HEK293 (cell line): ENCODE measurements at regions not wholly inside any gene's neighbourhood (a gene's known extent, or its start where the extent isn't known, plus 50 kb on each side); places are given as distances from the start of the nearest gene placed in this dataset.

Experiments
- CTCF ChIA-PET: fragments of 350-600 bp; formaldehyde crosslinking; extraction: SDS; loops from one replicate; lab custom pipeline; 2021; ENCODE audit warnings: antibody characterized with exemption; lab: Yijun Ruan, JAX
- POLR2A ChIA-PET: fragments of 300-600 bp; formaldehyde crosslinking; extraction: SDS; loops from one replicate; lab custom pipeline; 2020; ENCODE audit warnings: antibody characterized with exemption, inconsistent platforms; lab: Yijun Ruan, JAX
- H3K27ac ChIP-seq: fragments of 200-500 bp; sonication (Bioruptor generic); 2 replicates; pipeline ENCODE4 v1.5.1; 2014; ENCODE audit warnings: low read depth, low read length, control low read depth, inconsistent platforms; ENCODE audit errors: extremely low read depth
- H3K36me3 ChIP-seq, 2 experiments: fragments of 200-500 bp in 1 of 2; sonication (Bioruptor generic) in 1 of 2; 1 replicate in 1 of 2; 2 replicates in 1 of 2; pipeline ENCODE4 v1.5.1; 2014 to 2017; ENCODE audit warnings: inconsistent platforms in 2 of 2, low read length in 2 of 2; ENCODE audit not compliant: control insufficient read depth in 2 of 2, insufficient read depth in 1 of 2
- H3K4me1 ChIP-seq: fragments of 200-500 bp; sonication (Bioruptor generic); 2 replicates; pipeline ENCODE4 v1.5.1; 2014; ENCODE audit warnings: mild to moderate bottlenecking, low read length, inconsistent platforms; ENCODE audit not compliant: control insufficient read depth, insufficient read depth
- H3K4me3 ChIP-seq: 2 replicates; pipeline ENCODE4 v1.5.1; 2011; ENCODE audit warnings: low read depth, mild to moderate bottlenecking, control low read depth, low read length, moderate library complexity
- H3K9me3 ChIP-seq: fragments of 200-500 bp; sonication (Bioruptor generic); 2 replicates; pipeline ENCODE4 v1.5.1; 2014; ENCODE audit warnings: low read depth, low read length, inconsistent platforms; ENCODE audit not compliant: control insufficient read depth, insufficient read depth
- EGR2 ChIP-seq: fragments of 450-650 bp; formaldehyde crosslinking; IDR thresholded peaks from 2 replicates; pipeline ENCODE4 v1.5.1; 2016; ENCODE audit warnings: low read depth, missing biosample characterization, missing genetic modification characterization
- GLI2 ChIP-seq: fragments of 450-650 bp; formaldehyde crosslinking; IDR thresholded peaks from 2 replicates; pipeline ENCODE4; 2017; ENCODE audit warnings: missing biosample characterization, missing genetic modification characterization, low read depth, borderline replicate concordance
- GLIS1 ChIP-seq: fragments of 450-650 bp; formaldehyde crosslinking; IDR thresholded peaks from 2 replicates; pipeline ENCODE4 v1.5.1; 2016; ENCODE audit warnings: missing biosample characterization, missing genetic modification characterization
- HIC1 ChIP-seq: fragments of 450-650 bp; formaldehyde crosslinking; IDR thresholded peaks from 2 replicates; pipeline ENCODE4 v1.5.1; 2016; ENCODE audit warnings: missing biosample characterization, missing genetic modification characterization
- HOXC10 ChIP-seq: sonication (generic); formaldehyde crosslinking; IDR thresholded peaks from 2 replicates; pipeline ENCODE4 v1.8.1; 2023; ENCODE audit warnings: mild to moderate bottlenecking, missing genetic modification reagents
- HOXD13 ChIP-seq: sonication (generic); formaldehyde crosslinking; IDR thresholded peaks from 2 replicates; pipeline ENCODE4 v1.8.0; 2022; ENCODE audit warnings: missing genetic modification reagents, borderline replicate concordance
- KLF10 ChIP-seq: fragments of 450-650 bp; IDR thresholded peaks from 2 replicates; pipeline ENCODE4 v1.5.1; 2018; ENCODE audit warnings: missing biosample characterization, mild to moderate bottlenecking, missing genetic modification characterization
- KLF16 ChIP-seq: fragments of 450-650 bp; formaldehyde crosslinking; IDR thresholded peaks from 2 replicates; pipeline ENCODE4 v1.5.1; 2017; ENCODE audit warnings: missing biosample characterization, missing genetic modification characterization
- KLF8 ChIP-seq: fragments of 450-650 bp; formaldehyde crosslinking; IDR thresholded peaks from 2 replicates; pipeline ENCODE4 v1.5.1; 2016; ENCODE audit warnings: missing biosample characterization, missing genetic modification characterization
- MZF1 ChIP-seq: fragments of 450-650 bp; formaldehyde crosslinking; IDR thresholded peaks from 2 replicates; pipeline ENCODE4 v1.5.1; 2017; ENCODE audit warnings: missing biosample characterization, missing genetic modification characterization, borderline replicate concordance
- SP7 ChIP-seq: fragments of 450-650 bp; formaldehyde crosslinking; IDR thresholded peaks from 2 replicates; pipeline ENCODE4 v1.5.1; 2016; ENCODE audit warnings: missing biosample characterization, missing genetic modification characterization
- ZBTB44 ChIP-seq: fragments of 450-650 bp; IDR thresholded peaks from 2 replicates; pipeline ENCODE4 v1.5.1; 2018; ENCODE audit warnings: missing biosample characterization, mild to moderate bottlenecking, missing genetic modification characterization
- ZEB2 ChIP-seq: fragments of 450-650 bp; formaldehyde crosslinking; IDR thresholded peaks from 2 replicates; pipeline ENCODE4 v1.5.1; 2016; ENCODE audit warnings: missing biosample characterization, missing genetic modification characterization
- ZFHX2 ChIP-seq: fragments of 450-650 bp; formaldehyde crosslinking; conservative IDR thresholded peaks from 2 replicates; pipeline ENCODE4 v1.5.1; 2016; ENCODE audit warnings: missing biosample characterization, missing genetic modification characterization
- ZNF138 ChIP-seq: fragments of 450-650 bp; formaldehyde crosslinking; IDR thresholded peaks from 2 replicates; pipeline ENCODE4 v1.5.1; 2016; ENCODE audit warnings: missing biosample characterization, missing genetic modification characterization, borderline replicate concordance
- ZNF174 ChIP-seq: fragments of 450-650 bp; formaldehyde crosslinking; IDR thresholded peaks from 2 replicates; pipeline ENCODE4 v1.5.0; 2017; ENCODE audit warnings: missing biosample characterization, mild to moderate bottlenecking, missing genetic modification characterization
- ZNF18 ChIP-seq: fragments of 450-650 bp; formaldehyde crosslinking; IDR thresholded peaks from 2 replicates; pipeline ENCODE4 v1.5.1; 2016; ENCODE audit warnings: missing biosample characterization, missing genetic modification characterization
- ZNF202 ChIP-seq: fragments of 450-650 bp; formaldehyde crosslinking; IDR thresholded peaks from 2 replicates; pipeline ENCODE4 v1.5.1; 2016; ENCODE audit warnings: missing biosample characterization, missing genetic modification characterization, borderline replicate concordance
- ZNF266 ChIP-seq: fragments of 450-650 bp; formaldehyde crosslinking; IDR thresholded peaks from 2 replicates; pipeline ENCODE4 v1.5.1; 2016; ENCODE audit warnings: missing biosample characterization, missing genetic modification characterization, low read depth
- ZNF302 ChIP-seq: fragments of 450-650 bp; formaldehyde crosslinking; IDR thresholded peaks from 2 replicates; pipeline ENCODE4 v1.5.1; 2016; ENCODE audit warnings: missing biosample characterization, missing genetic modification characterization, low read depth
- ZNF311 ChIP-seq: fragments of 450-650 bp; formaldehyde crosslinking; IDR thresholded peaks from 2 replicates; pipeline ENCODE4 v1.5.1; 2017; ENCODE audit warnings: missing biosample characterization, missing genetic modification characterization, borderline replicate concordance
- ZNF416 ChIP-seq: fragments of 450-650 bp; formaldehyde crosslinking; IDR thresholded peaks from 2 replicates; pipeline ENCODE4 v1.5.1; 2016; ENCODE audit warnings: missing biosample characterization, missing genetic modification characterization
- ZNF433 ChIP-seq: fragments of 450-650 bp; formaldehyde crosslinking; IDR thresholded peaks from 2 replicates; pipeline ENCODE4 v1.5.1; 2016; ENCODE audit warnings: missing biosample characterization, missing genetic modification characterization, low read depth
- ZNF549 ChIP-seq: fragments of 450-650 bp; IDR thresholded peaks from 2 replicates; pipeline ENCODE4 v1.5.1; 2018; ENCODE audit warnings: missing biosample characterization, missing genetic modification characterization, mild to moderate bottlenecking, inconsistent platforms, moderate library complexity
- ZNF560 ChIP-seq: fragments of 450-650 bp; formaldehyde crosslinking; IDR thresholded peaks from 2 replicates; pipeline ENCODE4 v1.5.1; 2017; ENCODE audit warnings: missing biosample characterization, missing genetic modification characterization, borderline replicate concordance
- ZNF629 ChIP-seq: fragments of 450-650 bp; formaldehyde crosslinking; IDR thresholded peaks from 2 replicates; pipeline ENCODE4 v1.5.1; 2017; ENCODE audit warnings: missing biosample characterization, missing genetic modification characterization
- ZNF664 ChIP-seq: fragments of 450-650 bp; formaldehyde crosslinking; IDR thresholded peaks from 2 replicates; pipeline ENCODE4 v1.5.1; 2016; ENCODE audit warnings: missing biosample characterization, missing genetic modification characterization
- ZNF747 ChIP-seq: fragments of 450-650 bp; formaldehyde crosslinking; IDR thresholded peaks from 2 replicates; pipeline ENCODE4 v1.5.1; 2016; ENCODE audit warnings: missing biosample characterization, missing genetic modification characterization
- ZNF843 ChIP-seq: fragments of 450-650 bp; formaldehyde crosslinking; IDR thresholded peaks from 2 replicates; pipeline ENCODE4 v1.5.1; 2016; ENCODE audit warnings: missing biosample characterization, missing genetic modification characterization

GRCh38 chr7:46480619-46481018 lies 559.5 kb upstream of the IGFBP3 start:
- ChIA-PET POLR2A (no interaction called here), CTCF (no interaction called here)
- H3K4me1 ChIP-seq, result no peaks in the 10 kb centered on the region
- H3K36me3 ChIP-seq, result no peaks in the 10 kb centered on the region
- H3K9me3 ChIP-seq, result no peaks in the 10 kb centered on the region
- H3K4me3 ChIP-seq, result no peak overlapping the region
- no peak for TF ChIP-seq ZNF174 (tag by site-specific recombination)
- no peak for TF ChIP-seq GLI2 (tag by site-specific recombination)
- TF ChIP-seq ZNF416 (tag by site-specific recombination), result no peak
- TF ChIP-seq ZNF549 (tag by site-specific recombination), result no peak
- TF ChIP-seq ZBTB44, result no peak
- no peak for TF ChIP-seq EGR2 (tag by site-specific recombination)
- no peak for TF ChIP-seq ZNF560 (tag by site-specific recombination)
- no peak for TF ChIP-seq KLF10 (tag by site-specific recombination)
- no peak for TF ChIP-seq ZNF18
- no peak overlapping the region for H3K27ac ChIP-seq

- Histone ChIP-seq H3K4me3 (no peak overlapping the region), H3K4me1 (no peaks in the 10 kb centered on the region), H3K36me3 (no peaks in the 10 kb centered on the region), H3K27ac (no peak overlapping the region), H3K9me3 (no peaks in the 10 kb centered on the region)
- TF ChIP-seq ZNF202 (tag by site-specific recombination) (no peak), ZFHX2 (tag by site-specific recombination) (no peak)
- ChIA-PET CTCF (interaction anchor here (0.6 to 0.9 kb wide), 2 partner anchors 102 to 168 kb away, joined by 3 read pairs; no protein-coding TSS in a partner anchor), POLR2A (no interaction called here)
These were observed 558.6 kb upstream of the IGFBP3 start for GRCh38 chr7:46479680-46480079.

- H3K36me3 ChIP-seq, result no peaks in the 10 kb centered on the region
- ChIA-PET CTCF (no interaction called here), POLR2A (no interaction called here)
- no peaks in the 10 kb centered on the region for H3K9me3 ChIP-seq
- no peak overlapping the region for H3K27ac ChIP-seq
- TF ChIP-seq HIC1 (tag by site-specific recombination), result no peak
- no peak for TF ChIP-seq ZNF629 (tag by site-specific recombination)
- TF ChIP-seq KLF8, result no peak
- TF ChIP-seq ZNF266, result no peak
- TF ChIP-seq HOXD13 (CRISPR knock-in tag), result no peak
- no peak for TF ChIP-seq ZNF664 (tag by site-specific recombination)
- no peak for TF ChIP-seq ZNF843
- TF ChIP-seq MZF1 (tag by site-specific recombination), result no peak
- no peak for TF ChIP-seq ZEB2 (tag by site-specific recombination)
- TF ChIP-seq ZNF302 (tag by site-specific recombination), result no peak
- no peak for TF ChIP-seq KLF10 (tag by site-specific recombination)
- TF ChIP-seq GLI2 (tag by site-specific recombination), result no peak
- TF ChIP-seq ZNF138 (tag by site-specific recombination), result no peak
- no peak for TF ChIP-seq ZNF747 (tag by site-specific recombination)
- TF ChIP-seq HOXC10, result no peak
- no peak for TF ChIP-seq GLIS1 (tag by site-specific recombination)
- no peak for TF ChIP-seq ZNF433 (tag by site-specific recombination)
- no peak for TF ChIP-seq SP7 (tag by site-specific recombination)
- no peak for TF ChIP-seq KLF16 (tag by site-specific recombination)
- TF ChIP-seq ZNF311, result no peak
- no peaks in the 10 kb centered on the region for H3K4me1 ChIP-seq
- H3K4me3 ChIP-seq, result no peak overlapping the region
These were observed 557.0 kb upstream of the IGFBP3 start for GRCh38 chr7:46478046-46478445.
